GM19397 (cell line): ENCODE measurements at regions not wholly inside any gene's neighbourhood (a gene's known extent, or its start where the extent isn't known, plus 50 kb on each side); places are given as distances from the start of the nearest gene placed in this dataset.

Experiments
- ATAC-seq: cut with Tn5 transposase; IDR thresholded peaks from one replicate; pipeline ENCODE4 v1.9.1; 2021; ENCODE audit warnings: mild to moderate bottlenecking, moderate library complexity; ENCODE audit not compliant: unreplicated experiment

GRCh38 chr19:32138416-32138815 is 207.0 kb upstream of the ZNF507 start:
- no peak for ATAC-seq

GRCh38 chr19:32141840-32142511 is 203.4 kb upstream of the ZNF507 start:
- no peak for ATAC-seq

GRCh38 chr19:32146664-32147063 is 198.7 kb upstream of the ZNF507 start:
- ATAC-seq = no peak

GRCh38 chr19:32150605-32151004 is 194.8 kb upstream of the ZNF507 start:
- ATAC-seq = no peak

- ATAC-seq = no peak
Measured at GRCh38 chr19:32154418-32154817, 191.0 kb upstream of the ZNF507 start.

GRCh38 chr19:32164384-32164992 is 180.9 kb upstream of the ZNF507 start:
- ATAC-seq = no peak

GRCh38 chr19:32165141-32165540 is 180.3 kb upstream of the ZNF507 start:
- ATAC-seq = no peak

- no peak for ATAC-seq
Measured at GRCh38 chr19:32165750-32166149, 179.7 kb upstream of the ZNF507 start.

- no peak for ATAC-seq
Measured at GRCh38 chr19:32166238-32166637, 179.2 kb upstream of the ZNF507 start.

- ATAC-seq = no peak
Measured at GRCh38 chr19:32168111-32168510, 177.3 kb upstream of the ZNF507 start.

GRCh38 chr19:32168606-32169005 is 176.8 kb upstream of the ZNF507 start:
- ATAC-seq = no peak

- no peak for ATAC-seq
Measured at GRCh38 chr19:32171719-32172151, 173.7 kb upstream of the ZNF507 start.

- no peak for ATAC-seq
Measured at GRCh38 chr19:32172566-32173160, 172.7 kb upstream of the ZNF507 start.

- ATAC-seq = no peak
Measured at GRCh38 chr19:32173836-32174235, 171.6 kb upstream of the ZNF507 start.

- no peak for ATAC-seq
Measured at GRCh38 chr19:32174386-32175113, 170.9 kb upstream of the ZNF507 start.

- ATAC-seq = no peak
Measured at GRCh38 chr19:32176591-32176990, 168.8 kb upstream of the ZNF507 start.

- no peak for ATAC-seq
Measured at GRCh38 chr19:32177686-32178085, 167.7 kb upstream of the ZNF507 start.

- no peak for ATAC-seq
Measured at GRCh38 chr19:32178401-32178800, 167.0 kb upstream of the ZNF507 start.

- no peak for ATAC-seq
Measured at GRCh38 chr19:32178956-32179355, 166.5 kb upstream of the ZNF507 start.

GRCh38 chr19:32181216-32181920 is 164.0 kb upstream of the ZNF507 start:
- no peak for ATAC-seq
